OCI-LY1 (cell line): ENCODE measurements at regions not wholly inside any gene's neighbourhood (a gene's known extent, or its start where the extent isn't known, plus 50 kb on each side); places are given as distances from the start of the nearest gene placed in this dataset.

Experiments
- H2AFZ ChIP-seq: fragments of 200-600 bp; sonication (generic), shearing (Covaris generic); 2 replicates; pipeline ENCODE4 v1.6.0; 2014; ENCODE audit warnings: antibody characterized with exemption, mild to moderate bottlenecking, low read length
- H3F3A ChIP-seq: fragments of 200-600 bp; sonication (generic), shearing (Covaris generic); 2 replicates; pipeline ENCODE4 v1.6.0; 2014; ENCODE audit warnings: mild to moderate bottlenecking, antibody characterized with exemption, low read length, moderate library complexity; ENCODE audit not compliant: insufficient read depth
- H3K27ac ChIP-seq: fragments of 200-600 bp; sonication (generic); 2 replicates; pipeline ENCODE4 v1.5.1; 2014; ENCODE audit warnings: low read length, mixed run types, mild to moderate bottlenecking, low read depth; ENCODE audit not compliant: poor library complexity, severe bottlenecking
- H3K27me3 ChIP-seq: fragments of 200-600 bp; sonication (generic); 2 replicates; pipeline ENCODE4 v1.6.0; 2014; ENCODE audit warnings: antibody characterized with exemption, mild to moderate bottlenecking, low read length, moderate library complexity; ENCODE audit not compliant: insufficient read depth
- H3K36me3 ChIP-seq: fragments of 200-600 bp; sonication (generic); 2 replicates; pipeline ENCODE4 v1.6.1; 2014; ENCODE audit warnings: mild to moderate bottlenecking, antibody characterized with exemption, low read length, moderate library complexity, mixed read lengths; ENCODE audit not compliant: insufficient read depth
- H3K4me1 ChIP-seq: fragments of 200-600 bp; sonication (generic); 2 replicates; pipeline ENCODE4 v1.5.1; 2014; ENCODE audit warnings: mild to moderate bottlenecking, low read length, moderate library complexity; ENCODE audit not compliant: insufficient read depth, severe bottlenecking
- H3K4me2 ChIP-seq: fragments of 200-600 bp; sonication (generic), shearing (Covaris generic); 2 replicates; pipeline ENCODE4 v1.6.1; 2014; ENCODE audit warnings: low read length
- H3K4me3 ChIP-seq: fragments of 200-600 bp; sonication (generic); 2 replicates; pipeline ENCODE4 v1.5.1; 2014; ENCODE audit warnings: low read length, low read depth, mild to moderate bottlenecking, mixed read lengths; ENCODE audit not compliant: poor library complexity, severe bottlenecking
- H3K79me2 ChIP-seq: fragments of 200-600 bp; shearing (Covaris generic); 2 replicates; pipeline ENCODE4 v1.6.1; 2016; ENCODE audit warnings: mixed run types, low read length, mixed read lengths; ENCODE audit not compliant: insufficient read depth
- H3K9ac ChIP-seq: fragments of 200-600 bp; sonication (generic), shearing (Covaris generic); 2 replicates; pipeline ENCODE4 v1.6.1; 2014; ENCODE audit warnings: mild to moderate bottlenecking, low read length, mixed read lengths
- H3K9me2 ChIP-seq: fragments of 200-600 bp; sonication (generic), shearing (Covaris generic); 2 replicates; pipeline ENCODE4 v1.6.1; 2014; ENCODE audit warnings: low read depth, mild to moderate bottlenecking, low read length, mixed read lengths
- H3K9me3 ChIP-seq: fragments of 200-600 bp; shearing (Covaris generic); 2 replicates; pipeline ENCODE4 v1.6.1; 2014; ENCODE audit warnings: low read length, mixed read lengths
- H4K20me1 ChIP-seq: fragments of 200-600 bp; sonication (generic), shearing (Covaris generic); 2 replicates; pipeline ENCODE4 v1.6.0; 2016; ENCODE audit warnings: mild to moderate bottlenecking, low read length; ENCODE audit not compliant: insufficient read depth
- EZH2 ChIP-seq: fragments of 200-600 bp; sonication (generic), shearing (Covaris generic); IDR thresholded peaks from 2 replicates; pipeline ENCODE4 v1.8.0; 2017; ENCODE audit warnings: borderline replicate concordance, mixed run types, mild to moderate bottlenecking, antibody characterized with exemption, low read length, moderate library complexity, mixed read lengths
- TF ChIP-seq, protein P1 (sequence below): fragments of 200-600 bp; sonication (generic), shearing (Covaris generic); IDR thresholded peaks from 2 replicates; pipeline ENCODE4 v1.5.1; 2017; ENCODE audit warnings: mild to moderate bottlenecking, antibody characterized with exemption, low read length, moderate library complexity, mixed read lengths

DNA sequence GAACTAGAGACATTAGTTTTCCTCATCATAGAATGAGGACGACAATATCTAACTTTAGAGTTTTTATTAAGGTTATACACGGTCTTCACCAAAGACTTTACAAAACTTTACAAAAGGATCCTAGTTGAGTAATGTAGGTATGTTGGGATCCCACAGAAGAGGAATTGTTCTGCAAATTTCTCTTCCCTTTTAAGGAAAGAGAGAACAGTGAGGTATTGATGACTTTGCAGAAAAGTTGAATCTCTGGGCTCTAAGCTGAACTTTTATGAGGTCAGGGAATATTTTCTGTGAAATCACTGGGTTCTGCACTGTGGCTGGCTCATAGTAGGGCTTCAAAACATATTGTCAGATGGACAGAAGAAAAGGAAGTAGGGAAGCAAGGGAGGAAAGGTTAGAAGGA lies 89.8 kb upstream of the PIRT start:
- no peak overlapping the region for H3K9ac ChIP-seq
- no peak overlapping the region for H2AFZ ChIP-seq
- no peak overlapping the region for H3K4me2 ChIP-seq
- TF ChIP-seq EZH2 = no peak
- TF ChIP-seq, protein P1, sequence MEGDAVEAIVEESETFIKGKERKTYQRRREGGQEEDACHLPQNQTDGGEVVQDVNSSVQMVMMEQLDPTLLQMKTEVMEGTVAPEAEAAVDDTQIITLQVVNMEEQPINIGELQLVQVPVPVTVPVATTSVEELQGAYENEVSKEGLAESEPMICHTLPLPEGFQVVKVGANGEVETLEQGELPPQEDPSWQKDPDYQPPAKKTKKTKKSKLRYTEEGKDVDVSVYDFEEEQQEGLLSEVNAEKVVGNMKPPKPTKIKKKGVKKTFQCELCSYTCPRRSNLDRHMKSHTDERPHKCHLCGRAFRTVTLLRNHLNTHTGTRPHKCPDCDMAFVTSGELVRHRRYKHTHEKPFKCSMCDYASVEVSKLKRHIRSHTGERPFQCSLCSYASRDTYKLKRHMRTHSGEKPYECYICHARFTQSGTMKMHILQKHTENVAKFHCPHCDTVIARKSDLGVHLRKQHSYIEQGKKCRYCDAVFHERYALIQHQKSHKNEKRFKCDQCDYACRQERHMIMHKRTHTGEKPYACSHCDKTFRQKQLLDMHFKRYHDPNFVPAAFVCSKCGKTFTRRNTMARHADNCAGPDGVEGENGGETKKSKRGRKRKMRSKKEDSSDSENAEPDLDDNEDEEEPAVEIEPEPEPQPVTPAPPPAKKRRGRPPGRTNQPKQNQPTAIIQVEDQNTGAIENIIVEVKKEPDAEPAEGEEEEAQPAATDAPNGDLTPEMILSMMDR = no peak
- no peak overlapping the region for H3K4me3 ChIP-seq
- H3K9me2 ChIP-seq = no peaks in the 10 kb centered on the region
- no peaks in the 10 kb centered on the region for H4K20me1 ChIP-seq
- H3K4me1 ChIP-seq = no peaks in the 10 kb centered on the region
- H3K36me3 ChIP-seq = no peaks in the 10 kb centered on the region
- no peaks in the 10 kb centered on the region for H3F3A ChIP-seq
- H3K79me2 ChIP-seq = no peaks in the 10 kb centered on the region
- H3K27ac ChIP-seq = no peak overlapping the region
- H3K9me3 ChIP-seq = no peaks in the 10 kb centered on the region
- H3K27me3 ChIP-seq = no peaks in the 10 kb centered on the region

DNA sequence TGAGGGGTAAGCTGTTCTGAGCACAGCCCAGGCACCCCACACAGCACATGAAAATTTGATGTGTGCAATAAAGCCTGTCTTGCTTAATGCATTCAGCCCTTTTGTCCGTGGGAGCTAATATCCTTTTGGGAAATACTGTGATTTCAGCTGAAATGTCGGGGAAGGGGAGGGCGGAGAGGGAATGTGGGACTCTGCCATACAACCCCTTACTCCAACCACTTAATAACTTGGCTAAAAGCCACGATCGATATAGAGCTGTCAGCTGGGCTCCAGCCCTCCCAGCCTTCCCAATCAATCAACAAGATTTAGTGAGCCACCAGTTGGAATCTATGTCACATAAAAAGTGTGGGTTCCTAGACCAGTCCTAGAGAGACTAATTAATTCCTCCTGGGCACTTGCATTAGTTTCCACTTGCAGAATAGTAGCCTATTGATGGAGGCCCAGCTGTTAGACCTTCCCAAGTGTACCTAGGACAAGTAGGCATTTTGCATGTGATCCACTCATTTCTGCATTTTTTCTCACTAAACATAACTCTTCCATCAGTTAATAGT lies 82.7 kb upstream of the PIRT start:
- Histone ChIP-seq H3K36me3 (no peaks in the 10 kb centered on the region), H4K20me1 (no peaks in the 10 kb centered on the region), H2AFZ (no peak overlapping the region), H3K27ac (no peak overlapping the region), H3K9ac (no peak overlapping the region), H3K4me1 (no peaks in the 10 kb centered on the region), H3K9me2 (no peaks in the 10 kb centered on the region), H3K4me3 (no peak overlapping the region), H3K79me2 (no peaks in the 10 kb centered on the region), H3K9me3 (no peaks in the 10 kb centered on the region), H3F3A (no peaks in the 10 kb centered on the region), H3K4me2 (no peak overlapping the region), H3K27me3 (no peaks in the 10 kb centered on the region)
- TF ChIP-seq, protein P1 = no peak
- no peak for TF ChIP-seq EZH2

DNA sequence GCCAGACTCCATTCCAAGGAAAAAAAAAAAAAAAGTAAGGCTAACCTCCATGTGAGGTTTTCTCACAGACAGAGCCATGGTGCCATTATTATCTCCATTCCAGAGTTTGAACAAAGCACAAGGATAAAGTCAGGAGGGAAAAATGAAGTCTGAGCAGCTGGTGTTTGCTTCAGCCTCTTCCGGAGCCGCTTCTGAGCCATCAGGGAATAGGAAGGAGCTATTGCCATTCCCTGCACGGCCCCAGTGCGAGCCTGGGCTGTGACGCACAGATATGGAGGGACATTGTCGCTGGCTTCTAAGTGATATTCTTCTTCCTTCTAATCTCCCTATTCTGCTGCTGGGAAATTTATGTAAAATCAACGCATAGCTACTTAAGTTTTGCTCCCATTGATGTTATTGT lies 69.5 kb upstream of the PIRT start:
- Histone ChIP-seq H3K27ac (no peak overlapping the region), H2AFZ (no peak overlapping the region), H3K36me3 (no peaks in the 10 kb centered on the region), H3K27me3 (no peaks in the 10 kb centered on the region), H3K79me2 (no peaks in the 10 kb centered on the region), H3F3A (no peaks in the 10 kb centered on the region), H3K4me3 (no peak overlapping the region), H3K9me3 (no peaks in the 10 kb centered on the region), H3K4me1 (no peaks in the 10 kb centered on the region), H3K9ac (no peak overlapping the region), H3K4me2 (no peak overlapping the region), H4K20me1 (no peaks in the 10 kb centered on the region), H3K9me2 (no peaks in the 10 kb centered on the region)
- TF ChIP-seq EZH2 = no peak
- TF ChIP-seq, protein P1 = no peak
